ENCODE measurements at regions not wholly inside any gene's neighbourhood (a gene's known extent, or its start where the extent isn't known, plus 50 kb on each side); places are given as distances from the start of the nearest gene placed in this dataset.
A peak's percentile ranks its signal among the peaks of the same experiment; 100 is the strongest.

DNA sequence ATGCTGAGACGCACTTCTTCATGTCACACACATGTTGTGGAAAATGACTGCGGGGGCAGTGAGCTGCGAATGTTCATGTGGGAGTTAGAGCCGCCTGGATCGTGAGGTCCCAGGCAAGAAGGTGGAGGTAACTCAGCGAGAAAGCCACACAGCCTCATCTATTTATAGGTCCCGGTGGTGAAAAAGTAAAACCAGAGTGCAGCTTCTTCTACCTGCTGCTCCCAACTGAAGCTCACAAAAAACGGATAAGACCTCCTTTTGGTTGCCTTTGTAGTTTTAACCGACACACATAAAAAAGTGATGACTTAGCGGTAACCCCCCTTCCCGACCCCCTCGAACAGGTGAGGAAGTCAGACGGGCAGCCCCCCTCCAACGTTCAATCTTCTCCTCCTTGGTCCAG, 276.9 kb downstream of the GATA3 start:
- Histone ChIP-seq H2BK5ac (ENCODE audit: low read depth, low read length, poor library complexity, severe bottlenecking) (no peak overlapping the region), H3K4me1 (ENCODE audit: control insufficient read depth, insufficient read depth, low read length) (no peaks in the 10 kb centered on the region), H3K9me3 (ENCODE audit: control insufficient read depth, insufficient read depth, low read length) (peaks cover 10% of the 10 kb centered on the region), H3K36me3 (ENCODE audit: control insufficient read depth, insufficient read depth, low read length) (no peaks in the 10 kb centered on the region), H2AFZ (replicated peaks; ENCODE audit: low read length, poor library complexity) (no peak overlapping the region), H3K4ac (ENCODE audit: low read depth, low read length) (no peak overlapping the region), H3K14ac (replicated peaks; ENCODE audit: low read depth, low read length) (no peak overlapping the region), H4K91ac (ENCODE audit: insufficient read depth, low read depth, low read length) (no peak overlapping the region), H2BK20ac (ENCODE audit: low read depth, low read length) (no peak overlapping the region), H3K56ac (ENCODE audit: extremely low read depth, insufficient read depth, low read length) (no peak overlapping the region), H3K9ac (ENCODE audit: low read depth, low read length) (no peak overlapping the region), H3K27me3 (ENCODE audit: control insufficient read depth, insufficient read depth, low read length) (no peaks in the 10 kb centered on the region), H3K23ac (ENCODE audit: low read depth, low read length) (no peak overlapping the region), H2BK15ac (ENCODE audit: low read depth, low read length) (no peak overlapping the region), H4K8ac (ENCODE audit: low read depth in 2 of 2, low read length in 2 of 2) (no peak overlapping the region), H3K4me3 (ENCODE audit: insufficient read depth, low read depth, low read length) (no peak overlapping the region), H4K20me1 (ENCODE audit: insufficient read depth, low read length) (no peaks in the 10 kb centered on the region), H2BK120ac (ENCODE audit: low read depth, low read length) (no peak overlapping the region), H3K4me2 (ENCODE audit: low read depth, low read length) (no peak overlapping the region), H2AK9ac (replicated peaks; ENCODE audit: low read depth, low read length, poor library complexity) (no peak overlapping the region), H4K5ac (ENCODE audit: low read depth, low read length) (no peak overlapping the region), H2AK5ac (ENCODE audit: low read depth, low read length) (no peak overlapping the region), H3K9me1 (ENCODE audit: insufficient read depth, low read length) (no peaks in the 10 kb centered on the region), H3K79me1 (ENCODE audit: low read depth in 1 of 2, low read length in 2 of 2) (no peaks in the 10 kb centered on the region), H3K27ac (ENCODE audit: insufficient read depth, low read length) (no peak overlapping the region), H3K18ac (ENCODE audit: low read depth, low read length) (no peak overlapping the region)
- ATAC-seq (ENCODE audit: low read depth) (no peak), DNase-seq (no peak)
- ChIA-PET POLR2A (ENCODE audit: unreplicated experiment) (no interaction called here), CTCF (no interaction called here)
- dilution Hi-C loops (cut with HindIII; ENCODE audit: low sequenced_read_pairs, unreplicated experiment) = no loop called here
- TF ChIP-seq MAZ (IDR thresholded peaks at IDR 0.05; ENCODE audit: borderline replicate concordance, low read depth, low read length) (no peak), RCOR1 (IDR thresholded peaks at IDR 0.05; ENCODE audit: insufficient replicate concordance, low read length) (no peak), CTCF (conservative IDR thresholded peaks at IDR 0.05; ENCODE audit: low read depth, low read length) (no peak), RAD21 (IDR thresholded peaks at IDR 0.05; ENCODE audit: low read length) (no peak), FOS (IDR thresholded peaks at IDR 0.05; ENCODE audit: low read depth, low read length) (no peak), MAFK (IDR thresholded peaks at IDR 0.05; ENCODE audit: low read depth, low read length) (peak; percentile 48; the same call in 1 of the 2 replicates), SMC3 (IDR thresholded peaks at IDR 0.05; ENCODE audit: low read depth, low read length) (no peak)
- 20% methylated on average over 1 of the region's 14 CpGs; no CpG with 5 or more reads in 1 of the 2 experiments for WGBS, 2 experiments (ENCODE audit: extremely low coverage in 2 of 2, insufficient read length in 1 of 2)
- no TSS peak for BruUV-seq (replicated peaks)
- in situ Hi-C loops (cut with MboI; ENCODE audit: low sequenced_read_pairs) = no loop called here
- intact Hi-C loops (cut with micrococcal nuclease) = no loop called here

Data from IMR-90 (cell line).